GM18502 (cell line): ENCODE measurements at regions not wholly inside any gene's neighbourhood (a gene's known extent, or its start where the extent isn't known, plus 50 kb on each side); places are given as distances from the start of the nearest gene placed in this dataset.
"Not testable (repeated sequence)": the region's sequence is repeated elsewhere in the genome, so short reads cannot be mapped to it uniquely, and the experiment has no call there.

Source experiments
- ATAC-seq: cut with Tn5 transposase; IDR thresholded peaks from one replicate; pipeline ENCODE4 v1.9.1; 2021; ENCODE audit warnings: mild to moderate bottlenecking; ENCODE audit not compliant: unreplicated experiment, poor library complexity

GRCh38 chr1:120609015-120609573 lies 114.7 kb upstream of the NBPF26 start:
- ATAC-seq = not testable (repeated sequence)

- not testable (repeated sequence) for ATAC-seq
These were observed 113.9 kb upstream of the NBPF26 start for GRCh38 chr1:120609834-120610233.

GRCh38 chr1:120614931-120615639 lies 108.7 kb upstream of the NBPF26 start:
- not testable (repeated sequence) for ATAC-seq

GRCh38 chr1:120617493-120617892 lies 106.3 kb upstream of the NBPF26 start:
- not testable (repeated sequence) for ATAC-seq

GRCh38 chr1:120619867-120620692 lies 103.7 kb upstream of the NBPF26 start:
- not testable (repeated sequence) for ATAC-seq

- ATAC-seq = not testable (repeated sequence)
These were observed 103.1 kb upstream of the NBPF26 start for GRCh38 chr1:120620693-120620969.

GRCh38 chr1:120621278-120621677 lies 102.5 kb upstream of the NBPF26 start:
- not testable (repeated sequence) for ATAC-seq

- ATAC-seq = not testable (repeated sequence)
These were observed 100.2 kb upstream of the NBPF26 start for GRCh38 chr1:120623539-120623938.

- not testable (repeated sequence) for ATAC-seq
These were observed 99.1 kb upstream of the NBPF26 start for GRCh38 chr1:120624565-120625064.

- not testable (repeated sequence) for ATAC-seq
These were observed 93.8 kb upstream of the NBPF26 start for GRCh38 chr1:120629832-120630455.

GRCh38 chr1:120634816-120635806 lies 88.6 kb upstream of the NBPF26 start:
- not testable (repeated sequence) for ATAC-seq

GRCh38 chr1:120640261-120641013 lies 83.3 kb upstream of the NBPF26 start:
- not testable (repeated sequence) for ATAC-seq

GRCh38 chr1:120641014-120641302 lies 82.8 kb upstream of the NBPF26 start:
- ATAC-seq = not testable (repeated sequence)

- ATAC-seq = not testable (repeated sequence)
These were observed 76.6 kb upstream of the NBPF26 start for GRCh38 chr1:120647182-120647581.

GRCh38 chr1:120648915-120649623 lies 74.7 kb upstream of the NBPF26 start:
- not testable (repeated sequence) for ATAC-seq

GRCh38 chr1:120649730-120650129 lies 74.0 kb upstream of the NBPF26 start:
- ATAC-seq = not testable (repeated sequence)

GRCh38 chr1:120654114-120654513 lies 69.6 kb upstream of the NBPF26 start:
- not testable (repeated sequence) for ATAC-seq

GRCh38 chr1:120655394-120655793 lies 68.4 kb upstream of the NBPF26 start:
- not testable (repeated sequence) for ATAC-seq
